Progenitor cell of endocrine pancreas (in vitro differentiated cells): ENCODE measurements at regions not wholly inside any gene's neighbourhood (a gene's known extent, or its start where the extent isn't known, plus 50 kb on each side); places are given as distances from the start of the nearest gene placed in this dataset.
"Not testable (repeated sequence)": the region's sequence is repeated elsewhere in the genome, so short reads cannot be mapped to it uniquely, and the experiment has no call there.

Experiments
- DNase-seq: peaks from one replicate; pipeline ENCODE4 v3.0.0; 2021; ENCODE audit warnings: low spot score; ENCODE audit not compliant: unreplicated experiment
- H3K27ac Mint-ChIP-seq: 2 replicates; pipeline ENCODE4 v1.8.0; 2021; ENCODE audit warnings: mild to moderate bottlenecking, moderate library complexity, mixed read lengths
- H3K27me3 Mint-ChIP-seq: 2 replicates; pipeline ENCODE4 v1.8.0; 2021; ENCODE audit warnings: mixed read lengths
- H3K36me3 Mint-ChIP-seq: 2 replicates; pipeline ENCODE4 v1.8.0; 2022; ENCODE audit warnings: mixed read lengths; ENCODE audit not compliant: insufficient read depth
- H3K4me1 Mint-ChIP-seq: 2 replicates; pipeline ENCODE4 v1.8.0; 2021; ENCODE audit warnings: low read depth, mixed read lengths
- H3K4me3 Mint-ChIP-seq: 2 replicates; pipeline ENCODE4 v1.8.0; 2021; ENCODE audit warnings: low read depth, mild to moderate bottlenecking, moderate library complexity, mixed read lengths
- H3K9me3 Mint-ChIP-seq: 2 replicates; pipeline ENCODE4 v1.8.0; 2021; ENCODE audit warnings: low read depth, mixed read lengths
- CTCF ChIP-seq: fragments of 200-600 bp; sonication (generic); IDR thresholded peaks from one replicate; pipeline ENCODE4 v1.5.0; 2021; ENCODE audit warnings: antibody characterized with exemption, mild to moderate bottlenecking; ENCODE audit not compliant: unreplicated experiment

DNA sequence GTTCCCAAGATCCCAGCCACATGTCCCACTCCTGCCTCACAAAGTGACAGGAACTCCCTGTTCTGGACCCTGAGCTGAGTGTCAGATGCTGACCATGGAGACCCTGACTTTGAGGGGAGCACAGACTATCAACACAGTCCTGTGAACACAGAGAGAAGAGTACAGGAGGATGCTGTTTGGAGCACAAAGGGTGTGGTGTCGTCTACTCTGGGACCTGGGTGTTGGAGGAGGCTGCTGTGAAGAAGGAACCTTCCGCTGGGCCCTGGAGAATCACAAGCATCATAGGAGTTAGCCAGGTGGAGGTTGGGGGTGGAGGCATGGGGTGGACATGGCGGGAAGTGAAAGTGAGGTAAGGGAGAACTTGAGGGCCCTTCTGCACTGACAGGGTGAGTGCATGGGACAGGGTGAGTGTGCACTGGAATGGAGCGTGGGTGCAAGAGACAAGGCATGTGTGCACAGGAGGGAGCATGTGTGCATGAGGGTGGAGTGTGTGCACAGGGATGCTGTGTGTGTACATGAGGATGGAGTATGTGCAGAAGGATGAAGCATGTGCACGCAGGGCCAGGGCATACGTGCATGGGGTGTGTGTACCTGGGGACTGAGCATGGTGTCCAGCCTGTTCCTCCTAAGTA lies 70.7 kb upstream of the ANTXRL start:
- no peaks in the 10 kb centered on the region for H3K4me1 Mint-ChIP-seq
- no peaks in the 10 kb centered on the region for H3K36me3 Mint-ChIP-seq
- H3K27me3 Mint-ChIP-seq, result peaks cover 18% of the 10 kb centered on the region
- H3K9me3 Mint-ChIP-seq, result no peaks in the 10 kb centered on the region
- H3K27ac Mint-ChIP-seq, result no peak overlapping the region
- TF ChIP-seq CTCF, result no peak
- DNase-seq, result no peak
- H3K4me3 Mint-ChIP-seq, result no peak overlapping the region

DNA sequence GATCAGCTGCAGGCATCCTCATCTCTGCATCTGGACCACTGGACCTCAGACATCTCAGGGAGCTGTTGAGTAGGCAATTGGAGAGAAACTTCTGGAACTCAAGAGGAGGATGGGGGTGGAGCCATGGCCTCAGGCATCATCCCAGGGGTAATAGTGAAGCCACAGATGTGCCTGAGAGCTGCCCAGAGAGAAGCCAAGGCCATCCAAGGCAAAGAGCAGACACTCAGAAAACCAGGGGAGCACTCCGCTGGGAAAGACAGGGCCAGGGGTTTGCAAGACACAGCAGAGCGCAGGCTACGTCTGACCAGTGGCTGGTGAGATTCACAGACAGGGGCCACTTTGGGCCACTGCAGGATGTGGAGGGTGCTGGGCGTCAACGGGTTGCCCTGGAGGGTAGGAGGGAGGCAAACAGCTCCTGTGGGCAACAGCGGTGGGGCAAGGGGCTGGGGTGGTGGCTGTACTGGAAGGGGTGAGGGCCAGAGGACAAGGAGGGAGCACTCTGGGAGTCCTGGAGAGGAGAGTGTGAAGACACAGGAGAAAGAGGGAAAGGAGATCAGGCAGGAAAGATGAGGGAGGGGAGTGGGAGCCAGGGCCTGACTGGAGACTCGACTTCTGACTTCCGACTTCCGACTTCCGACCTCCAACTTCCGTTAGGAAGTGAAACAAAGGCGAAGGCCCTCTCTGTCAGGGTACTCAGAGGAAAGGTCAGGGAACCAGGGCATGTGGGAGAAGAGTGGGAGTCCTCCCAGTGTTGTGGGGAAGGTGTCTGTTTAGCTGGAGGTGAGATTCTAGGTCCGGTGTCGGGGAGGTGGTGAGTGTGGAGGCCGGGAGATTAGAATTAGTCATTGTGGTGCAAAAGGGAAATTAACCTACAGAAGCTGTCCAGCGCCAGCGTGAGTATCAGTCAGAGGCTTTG lies 69.7 kb upstream of the ANTXRL start:
- Mint-ChIP-seq H3K9me3 (no peaks in the 10 kb centered on the region), H3K4me1 (no peaks in the 10 kb centered on the region), H3K27me3 (peaks cover 18% of the 10 kb centered on the region), H3K4me3 (no peak overlapping the region), H3K36me3 (no peaks in the 10 kb centered on the region), H3K27ac (no peak overlapping the region)
- no peak for TF ChIP-seq CTCF
- no peak for DNase-seq

- H3K4me1 Mint-ChIP-seq, result no peaks in the 10 kb centered on the region
- H3K4me3 Mint-ChIP-seq, result no peak overlapping the region
- H3K36me3 Mint-ChIP-seq, result no peaks in the 10 kb centered on the region
- no peak overlapping the region for H3K27ac Mint-ChIP-seq
- H3K27me3 Mint-ChIP-seq, result peaks cover 18% of the 10 kb centered on the region
- no peak for DNase-seq
- TF ChIP-seq CTCF, result no peak
- H3K9me3 Mint-ChIP-seq, result no peaks in the 10 kb centered on the region
Measured at GRCh38 chr10:46217752-46218453, 68.9 kb upstream of the ANTXRL start.

DNA sequence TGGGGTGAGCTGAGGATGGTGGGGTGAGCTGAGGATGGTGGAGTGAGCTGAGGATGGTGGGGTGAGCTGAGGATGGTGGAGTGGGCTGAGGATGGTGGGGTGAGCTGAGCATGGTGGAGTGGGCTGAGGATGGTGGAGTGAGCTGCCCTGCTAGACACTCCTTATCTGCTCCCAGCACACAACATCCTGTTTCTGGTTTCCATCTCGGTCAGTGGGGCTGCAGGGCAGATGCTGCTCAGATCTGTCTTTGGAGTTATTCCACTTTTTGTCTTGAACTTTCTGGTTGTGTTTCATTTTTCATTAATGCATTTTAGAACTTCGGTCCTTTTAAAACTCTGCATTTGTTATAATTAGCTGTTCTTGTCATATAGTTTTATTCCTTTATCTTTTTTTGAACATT lies 67.9 kb upstream of the ANTXRL start:
- TF ChIP-seq CTCF, result no peak
- H3K4me3 Mint-ChIP-seq, result no peak overlapping the region
- H3K4me1 Mint-ChIP-seq, result no peaks in the 10 kb centered on the region
- no peaks in the 10 kb centered on the region for H3K36me3 Mint-ChIP-seq
- DNase-seq, result no peak
- H3K9me3 Mint-ChIP-seq, result no peaks in the 10 kb centered on the region
- no peak overlapping the region for H3K27ac Mint-ChIP-seq
- H3K27me3 Mint-ChIP-seq, result peaks cover 18% of the 10 kb centered on the region

GRCh38 chr10:46219431-46219990 lies 67.3 kb upstream of the ANTXRL start:
- H3K4me3 Mint-ChIP-seq, H3K36me3 Mint-ChIP-seq: not testable (repeated sequence)

More at GRCh38 chr10:46219431-46219990, 67.3 kb upstream of the ANTXRL start:
- not testable (repeated sequence) for H3K4me1 Mint-ChIP-seq, H3K27ac Mint-ChIP-seq, H3K9me3 Mint-ChIP-seq, DNase-seq
- H3K27me3 Mint-ChIP-seq, result peaks cover 18% of the 10 kb centered on the region
